Parathyroid adenoma (tissue), 2 donors: ENCODE measurements at regions not wholly inside any gene's neighbourhood (a gene's known extent, or its start where the extent isn't known, plus 50 kb on each side); places are given as distances from the start of the nearest gene placed in this dataset.

Source experiments
- H2AFZ ChIP-seq: fragments of 300-600 bp; sonication (generic); one replicate; pipeline ENCODE4 v1.7.0; 2017; ENCODE audit warnings: antibody characterized with exemption, mild to moderate bottlenecking
- H3K27ac ChIP-seq: fragments of 300-600 bp; sonication (generic); one replicate; pipeline ENCODE4 v1.7.0; 2017
- H3K27me3 ChIP-seq: fragments of 300-600 bp; sonication (generic); one replicate; pipeline ENCODE4 v1.7.0; 2017; ENCODE audit warnings: low read length; ENCODE audit not compliant: control insufficient read depth, insufficient read depth
- H3K36me3 ChIP-seq: fragments of 300-600 bp; sonication (generic); one replicate; pipeline ENCODE4 v1.7.0; 2017; ENCODE audit warnings: low read length; ENCODE audit not compliant: control insufficient read depth, insufficient read depth
- H3K4me1 ChIP-seq: fragments of 300-600 bp; sonication (generic); one replicate; pipeline ENCODE4 v1.7.0; 2017; ENCODE audit warnings: control low read depth
- H3K4me2 ChIP-seq: fragments of 300-600 bp; sonication (generic); one replicate; pipeline ENCODE4 v1.7.0; 2017; ENCODE audit warnings: low read length
- H3K4me3 ChIP-seq: fragments of 300-600 bp; sonication (generic); one replicate; pipeline ENCODE4 v1.7.0; 2017; ENCODE audit warnings: low read depth, low read length
- H3K79me2 ChIP-seq: fragments of 300-600 bp; sonication (generic); one replicate; pipeline ENCODE4 v1.7.0; 2017; ENCODE audit warnings: control low read depth
- H3K9ac ChIP-seq: fragments of 300-600 bp; sonication (generic); one replicate; pipeline ENCODE4 v1.7.0; 2017; ENCODE audit warnings: mild to moderate bottlenecking
- H3K9me3 ChIP-seq: fragments of 300-600 bp; sonication (generic); one replicate; pipeline ENCODE4 v1.7.0; 2017; ENCODE audit warnings: low read length; ENCODE audit not compliant: control insufficient read depth
- TF ChIP-seq, protein P1 (sequence below): fragments of 300-600 bp; sonication (generic); IDR thresholded peaks from one replicate; pipeline ENCODE4 v1.7.0; 2017; ENCODE audit warnings: antibody characterized with exemption, mild to moderate bottlenecking
- donor health status: primary hyperparathyroidism.

- no peaks in the 10 kb centered on the region for H3K36me3 ChIP-seq
- H3K27me3 ChIP-seq = no peaks in the 10 kb centered on the region
- H3K9me3 ChIP-seq = no peaks in the 10 kb centered on the region
- no peak overlapping the region for H3K4me3 ChIP-seq
- H3K9ac ChIP-seq = no peak overlapping the region
- no peak overlapping the region for H2AFZ ChIP-seq
- no peak overlapping the region for H3K27ac ChIP-seq
- TF ChIP-seq, protein P1, sequence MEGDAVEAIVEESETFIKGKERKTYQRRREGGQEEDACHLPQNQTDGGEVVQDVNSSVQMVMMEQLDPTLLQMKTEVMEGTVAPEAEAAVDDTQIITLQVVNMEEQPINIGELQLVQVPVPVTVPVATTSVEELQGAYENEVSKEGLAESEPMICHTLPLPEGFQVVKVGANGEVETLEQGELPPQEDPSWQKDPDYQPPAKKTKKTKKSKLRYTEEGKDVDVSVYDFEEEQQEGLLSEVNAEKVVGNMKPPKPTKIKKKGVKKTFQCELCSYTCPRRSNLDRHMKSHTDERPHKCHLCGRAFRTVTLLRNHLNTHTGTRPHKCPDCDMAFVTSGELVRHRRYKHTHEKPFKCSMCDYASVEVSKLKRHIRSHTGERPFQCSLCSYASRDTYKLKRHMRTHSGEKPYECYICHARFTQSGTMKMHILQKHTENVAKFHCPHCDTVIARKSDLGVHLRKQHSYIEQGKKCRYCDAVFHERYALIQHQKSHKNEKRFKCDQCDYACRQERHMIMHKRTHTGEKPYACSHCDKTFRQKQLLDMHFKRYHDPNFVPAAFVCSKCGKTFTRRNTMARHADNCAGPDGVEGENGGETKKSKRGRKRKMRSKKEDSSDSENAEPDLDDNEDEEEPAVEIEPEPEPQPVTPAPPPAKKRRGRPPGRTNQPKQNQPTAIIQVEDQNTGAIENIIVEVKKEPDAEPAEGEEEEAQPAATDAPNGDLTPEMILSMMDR = no peak
- H3K79me2 ChIP-seq = no peaks in the 10 kb centered on the region
- H3K4me2 ChIP-seq = no peak overlapping the region
- H3K4me1 ChIP-seq = no peaks in the 10 kb centered on the region
Observed at GRCh38 chr9:26086396-26086795, 408.2 kb upstream of the TUSC1 start.

DNA sequence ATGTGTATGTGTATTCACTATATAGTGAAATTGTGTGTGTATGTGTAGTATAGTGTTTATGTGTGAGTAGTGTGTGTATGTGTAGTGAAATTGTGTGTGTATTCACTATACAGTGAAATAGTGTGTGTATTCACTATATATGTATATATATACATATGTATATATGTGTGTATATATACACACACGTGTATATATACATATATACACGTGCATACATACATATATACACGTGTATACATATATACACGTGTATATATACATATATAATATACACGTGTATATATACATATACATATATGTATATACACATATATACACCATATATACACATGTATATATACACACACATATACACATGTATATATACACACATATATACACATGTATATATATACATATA is 403.6 kb upstream of the TUSC1 start:
- H3K9me3 ChIP-seq = no peaks in the 10 kb centered on the region
- H3K4me3 ChIP-seq = no peak overlapping the region
- H3K4me2 ChIP-seq = no peak overlapping the region
- no peaks in the 10 kb centered on the region for H3K36me3 ChIP-seq
- no peaks in the 10 kb centered on the region for H3K79me2 ChIP-seq
- no peak overlapping the region for H2AFZ ChIP-seq
- no peaks in the 10 kb centered on the region for H3K4me1 ChIP-seq
- TF ChIP-seq, protein P1 = no peak
- H3K27me3 ChIP-seq = no peaks in the 10 kb centered on the region
- no peak overlapping the region for H3K27ac ChIP-seq
- H3K9ac ChIP-seq = no peak overlapping the region

GRCh38 chr9:26078706-26079105 is 400.5 kb upstream of the TUSC1 start:
- no peak overlapping the region for H3K4me3 ChIP-seq
- H3K36me3 ChIP-seq = no peaks in the 10 kb centered on the region
- no peaks in the 10 kb centered on the region for H3K4me1 ChIP-seq
- H3K79me2 ChIP-seq = no peaks in the 10 kb centered on the region
- no peak overlapping the region for H3K4me2 ChIP-seq
- H3K9me3 ChIP-seq = no peaks in the 10 kb centered on the region
- TF ChIP-seq, protein P1 = no peak
- H3K27ac ChIP-seq = no peak overlapping the region
- H3K27me3 ChIP-seq = no peaks in the 10 kb centered on the region
- no peak overlapping the region for H2AFZ ChIP-seq
- no peak overlapping the region for H3K9ac ChIP-seq

- Histone ChIP-seq H3K4me1 (no peaks in the 10 kb centered on the region), H3K36me3 (no peaks in the 10 kb centered on the region), H2AFZ (no peak overlapping the region), H3K4me3 (no peak overlapping the region), H3K27ac (no peak overlapping the region), H3K79me2 (no peaks in the 10 kb centered on the region), H3K27me3 (no peaks in the 10 kb centered on the region), H3K9me3 (no peaks in the 10 kb centered on the region), H3K4me2 (no peak overlapping the region), H3K9ac (no peak overlapping the region)
- TF ChIP-seq, protein P1 = no peak
Observed at GRCh38 chr9:26077860-26078259, 399.6 kb upstream of the TUSC1 start.

DNA sequence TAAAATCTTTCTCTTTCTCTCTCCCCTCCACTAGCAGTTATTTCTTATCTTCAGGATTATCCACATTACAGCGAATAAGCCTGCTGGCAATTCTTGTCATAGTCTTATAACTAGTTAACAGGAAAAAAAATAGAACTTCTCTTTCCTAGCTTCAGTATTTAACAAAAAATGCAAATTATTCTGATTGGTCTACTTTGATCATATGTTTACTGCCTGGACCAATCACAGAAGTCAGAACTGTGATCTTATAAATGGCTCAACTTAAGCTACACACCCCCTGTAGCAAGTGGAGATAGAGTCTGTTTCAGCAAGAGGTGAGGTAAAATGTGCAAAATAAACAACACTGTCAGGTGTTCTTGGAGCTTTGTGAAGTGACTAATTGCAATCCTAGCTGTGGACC is 389.4 kb upstream of the TUSC1 start:
- Histone ChIP-seq H3K4me3 (no peak overlapping the region), H3K79me2 (no peaks in the 10 kb centered on the region), H2AFZ (no peak overlapping the region), H3K4me1 (no peaks in the 10 kb centered on the region), H3K9me3 (no peaks in the 10 kb centered on the region), H3K9ac (no peak overlapping the region), H3K4me2 (no peak overlapping the region), H3K27me3 (no peaks in the 10 kb centered on the region), H3K27ac (no peak overlapping the region), H3K36me3 (no peaks in the 10 kb centered on the region)
- TF ChIP-seq, protein P1 = no peak
